IMR-90 (cell line): ENCODE measurements at regions not wholly inside any gene's neighbourhood (a gene's known extent, or its start where the extent isn't known, plus 50 kb on each side); places are given as distances from the start of the nearest gene placed in this dataset.

Experiments used
- CEBPB ChIP-seq: IDR thresholded peaks from 2 replicates; pipeline ENCODE4 v1.6.1; 2012; ENCODE audit warnings: low read depth, low read length, improper control_type of control experiment
- CTCF ChIP-seq: conservative IDR thresholded peaks from 2 replicates; pipeline ENCODE4 v1.5.1; 2012; ENCODE audit warnings: mild to moderate bottlenecking, low read depth, low read length, improper control_type of control experiment
- FOS ChIP-seq: fragments of 150-350 bp; IDR thresholded peaks from 2 replicates; pipeline ENCODE4 v1.6.1; 2016; ENCODE audit warnings: low read depth, low read length
- POLR2A ChIP-seq: IDR thresholded peaks from 2 replicates; pipeline ENCODE4 v1.6.1; 2012; ENCODE audit warnings: mild to moderate bottlenecking, low read depth, low read length
- RFX5 ChIP-seq: IDR thresholded peaks from 2 replicates; pipeline ENCODE4 v1.8.0; 2012; ENCODE audit warnings: low read depth, mild to moderate bottlenecking, low read length, moderate library complexity
- SMC3 ChIP-seq: fragments of 150-350 bp; IDR thresholded peaks from 2 replicates; pipeline ENCODE4 v1.6.1; 2016; ENCODE audit warnings: low read depth, mild to moderate bottlenecking, antibody characterized with exemption, low read length, moderate library complexity
- USF2 ChIP-seq: fragments of 150-350 bp; IDR thresholded peaks from 2 replicates; pipeline ENCODE4 v1.6.1; 2017; ENCODE audit warnings: mild to moderate bottlenecking, antibody characterized with exemption, low read length, low read depth

DNA sequence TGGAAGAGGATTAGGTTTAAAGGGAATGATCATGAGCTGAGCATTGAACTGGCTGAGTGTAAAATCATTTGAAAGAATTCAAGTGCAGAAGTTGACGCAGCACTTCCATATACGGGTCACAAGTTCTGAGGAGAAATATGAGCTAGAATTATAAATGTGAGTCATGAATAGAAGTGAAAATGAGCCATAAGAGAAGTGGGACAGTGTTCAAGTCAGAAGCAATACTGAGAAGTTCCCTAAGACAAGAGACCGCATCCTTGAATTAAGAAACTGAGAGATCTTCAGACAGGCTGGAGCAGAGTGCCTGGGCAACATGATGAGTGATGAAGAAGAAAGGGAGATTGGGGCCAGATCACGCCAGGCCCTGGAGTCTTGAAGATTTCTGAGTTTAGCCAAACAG is 209.7 kb downstream of the TBX18 start:
- TF ChIP-seq CTCF (no peak), RFX5 (no peak), POLR2A (no peak), SMC3 (no peak), CEBPB (no peak), USF2 (no peak), FOS (no peak)
